GM21447 (cell line): ENCODE measurements at regions not wholly inside any gene's neighbourhood (a gene's known extent, or its start where the extent isn't known, plus 50 kb on each side); places are given as distances from the start of the nearest gene placed in this dataset.

Experiments
- ATAC-seq: cut with Tn5 transposase; IDR thresholded peaks from one replicate; pipeline ENCODE4 v1.9.1; 2021; ENCODE audit not compliant: unreplicated experiment

DNA sequence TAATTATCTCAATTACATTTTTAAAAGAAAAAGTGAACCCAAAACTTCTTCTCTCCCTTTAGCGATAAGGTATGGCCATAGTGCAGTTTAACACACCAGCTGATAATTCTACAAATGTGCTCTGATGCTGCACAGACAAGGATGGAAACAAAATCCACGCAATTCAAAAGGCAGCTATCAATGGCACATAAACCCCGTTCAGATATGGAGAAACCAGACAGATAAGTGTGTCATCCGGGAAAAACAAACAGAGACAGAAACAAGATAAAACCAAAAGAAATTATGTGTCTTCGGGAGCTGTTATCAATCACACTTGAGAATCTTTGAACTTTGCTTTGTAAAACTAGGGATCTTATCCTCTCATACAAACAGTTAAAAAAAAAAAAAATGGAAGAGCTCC is 73.6 kb downstream of the SIPA1L2 start:
- no peak for ATAC-seq

GRCh38 chr1:232555494-232556210 is 74.3 kb downstream of the SIPA1L2 start:
- no peak for ATAC-seq

- ATAC-seq, result no peak
These were observed 75.5 kb downstream of the SIPA1L2 start for GRCh38 chr1:232554409-232554808.

GRCh38 chr1:232553809-232554208 is 76.1 kb downstream of the SIPA1L2 start:
- no peak for ATAC-seq

GRCh38 chr1:232553050-232553754 is 76.7 kb downstream of the SIPA1L2 start:
- ATAC-seq, result no peak

- ATAC-seq, result no peak
These were observed 78.5 kb downstream of the SIPA1L2 start for GRCh38 chr1:232551386-232551785.

DNA sequence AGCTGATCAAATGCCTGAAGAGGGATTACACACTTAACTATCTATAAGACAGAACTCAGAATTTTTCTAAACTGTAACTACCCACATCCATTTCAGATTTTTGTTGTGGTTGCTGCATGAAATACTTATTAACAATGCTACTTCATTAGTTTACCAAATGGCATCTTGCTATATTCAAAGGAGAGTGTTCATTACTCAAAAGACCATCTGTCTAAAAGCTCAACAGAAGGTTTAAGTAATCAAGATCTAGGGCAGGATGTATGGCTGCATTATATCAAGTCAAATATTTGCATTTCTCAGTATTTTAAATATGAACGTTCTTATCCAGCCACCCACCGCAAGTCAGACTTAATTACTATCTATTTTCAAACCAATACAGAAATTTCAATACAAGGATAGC is 79.9 kb downstream of the SIPA1L2 start:
- ATAC-seq, result no peak

DNA sequence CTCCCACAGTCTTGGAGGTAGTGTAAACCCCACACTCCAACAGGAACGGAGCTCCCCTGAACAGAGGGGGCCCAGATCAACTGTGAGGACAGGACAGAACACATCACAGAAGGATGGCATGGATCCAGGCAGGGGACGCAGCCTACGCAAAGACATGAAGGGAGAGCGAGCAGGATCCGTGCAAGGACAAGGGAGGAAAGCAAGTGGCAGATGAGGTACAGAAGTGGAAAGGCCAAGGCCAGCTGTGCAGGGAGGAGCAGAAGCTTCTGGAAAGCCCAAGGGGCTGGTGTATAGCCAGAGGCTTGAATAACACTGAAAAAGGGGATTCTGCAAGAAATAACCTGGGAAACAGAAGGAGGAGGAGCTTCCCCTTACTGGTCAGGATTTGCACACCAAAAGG is 81.2 kb downstream of the SIPA1L2 start:
- no peak for ATAC-seq

GRCh38 chr1:232547938-232548484 is 81.9 kb downstream of the SIPA1L2 start:
- ATAC-seq, result no peak

DNA sequence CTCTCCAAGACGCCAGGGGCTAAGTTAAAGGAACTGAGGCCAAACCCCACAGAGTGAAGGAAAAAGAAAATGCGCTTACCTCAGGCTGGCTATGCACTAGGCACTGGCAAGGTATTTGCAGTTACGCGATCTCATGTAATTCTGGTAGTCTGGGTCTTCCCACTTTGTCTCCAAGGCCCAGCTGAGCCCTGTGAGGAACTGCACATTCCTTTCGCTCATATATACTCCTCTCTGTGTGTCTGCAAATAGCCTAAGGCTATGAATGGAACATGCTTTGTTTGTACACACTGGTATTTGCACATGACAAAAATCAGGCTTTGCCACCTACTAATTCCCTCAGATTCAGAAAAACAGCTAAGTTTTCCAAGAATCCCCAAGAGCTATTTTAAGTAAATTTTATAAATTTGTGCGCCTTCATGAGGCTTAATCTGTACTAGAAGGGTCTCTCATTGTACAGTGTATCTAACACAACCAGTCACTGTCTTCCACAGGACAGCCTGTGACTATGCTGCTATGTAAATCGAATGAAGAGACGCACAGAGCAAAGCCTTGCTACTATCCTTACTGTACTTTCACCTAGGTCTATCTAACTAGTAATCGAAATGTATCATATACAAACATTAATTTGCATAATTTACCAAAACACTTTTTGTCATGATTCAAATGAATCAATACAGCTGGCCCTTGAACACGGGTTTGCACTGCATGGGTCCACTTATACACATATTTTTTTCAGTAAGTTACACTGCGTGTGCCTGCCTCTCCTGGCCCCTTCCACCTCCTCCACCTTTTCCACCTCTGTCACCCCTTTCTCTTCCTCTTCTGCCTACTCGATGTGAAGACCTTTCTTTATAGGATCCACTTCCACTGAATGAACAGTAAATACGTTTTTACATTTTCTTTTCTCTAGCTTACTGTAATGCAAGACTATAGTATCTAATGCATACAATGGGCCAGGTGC is 87.0 kb downstream of the SIPA1L2 start:
- no peak for ATAC-seq

GRCh38 chr1:232538943-232539302 is 91.0 kb downstream of the SIPA1L2 start:
- no peak for ATAC-seq

DNA sequence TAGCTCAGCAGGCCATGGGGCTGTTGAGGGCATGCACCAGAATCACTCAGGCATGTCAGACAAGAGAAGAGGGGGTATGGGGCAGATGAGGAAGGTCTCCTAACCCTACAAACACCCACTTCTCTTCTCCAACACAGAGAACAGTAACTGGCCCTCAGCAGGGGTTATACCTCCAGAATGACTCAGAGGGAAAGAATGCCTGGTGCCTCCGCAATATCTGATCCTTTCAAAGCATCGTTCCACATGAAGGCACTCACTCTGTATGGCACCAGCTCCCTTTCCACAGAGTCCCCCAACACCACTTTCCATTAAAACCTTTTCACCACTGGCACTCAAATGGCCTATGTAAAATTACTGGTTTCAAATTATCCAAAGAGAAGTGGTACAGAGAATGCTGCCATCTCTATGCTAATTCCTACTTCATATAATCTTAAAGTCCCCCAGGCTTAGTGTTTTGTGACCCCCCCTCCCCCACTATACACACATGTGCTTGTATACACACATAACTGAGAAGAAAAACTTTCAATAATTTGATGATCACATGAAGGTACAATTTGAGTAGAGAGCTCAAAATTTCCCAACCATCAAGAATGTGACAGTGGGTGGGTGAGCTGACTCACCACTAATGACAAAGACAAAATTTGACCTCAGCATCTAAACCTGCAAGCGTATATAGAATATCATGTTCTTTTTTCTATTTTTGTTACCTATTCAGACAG is 91.5 kb downstream of the SIPA1L2 start:
- ATAC-seq, result no peak

DNA sequence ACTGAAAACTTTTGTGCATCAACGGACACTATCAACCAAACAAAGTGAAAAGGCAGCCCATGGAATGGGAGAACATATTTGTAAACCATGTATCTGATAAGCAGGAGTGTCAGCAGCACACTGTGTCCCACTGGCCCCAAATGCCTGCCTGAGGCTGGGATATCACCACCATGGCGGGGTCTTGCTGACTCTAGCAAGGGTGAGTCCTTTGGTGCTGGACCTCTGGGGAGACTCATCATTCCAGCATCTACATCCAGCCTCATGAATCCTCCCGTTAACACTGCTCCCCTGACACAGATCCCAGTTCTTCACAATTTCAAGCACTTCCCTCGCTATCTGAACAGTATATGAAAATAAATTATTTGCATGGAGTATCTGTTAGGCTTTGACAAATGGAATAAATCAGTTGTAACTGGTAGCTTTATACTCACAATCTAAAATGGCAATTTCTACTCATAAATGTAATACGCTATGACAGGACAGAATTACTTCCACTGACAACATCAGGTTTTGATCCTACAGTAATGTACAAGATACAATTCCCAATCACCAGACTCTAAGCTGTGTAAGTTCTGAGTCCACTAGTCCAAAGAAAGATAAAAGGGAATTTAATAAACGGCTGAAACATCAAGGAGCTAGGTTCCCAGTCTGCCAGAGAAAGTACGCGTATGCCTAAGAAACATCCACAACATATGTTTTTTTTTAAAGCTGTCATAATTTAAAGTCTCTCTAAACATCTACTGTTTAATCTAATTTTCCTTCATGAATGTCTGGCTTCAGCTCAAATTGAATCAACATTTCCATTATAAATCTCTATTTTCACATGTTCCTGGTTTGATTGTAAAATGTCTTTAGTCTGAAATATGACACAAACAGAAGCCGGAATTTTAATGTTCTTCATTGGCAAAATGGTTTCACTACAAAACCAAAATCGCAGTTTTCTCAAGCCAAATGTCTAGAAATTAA is 95.1 kb downstream of the SIPA1L2 start:
- ATAC-seq, result no peak

GRCh38 chr1:232533328-232533727 is 96.6 kb downstream of the SIPA1L2 start:
- ATAC-seq, result no peak

DNA sequence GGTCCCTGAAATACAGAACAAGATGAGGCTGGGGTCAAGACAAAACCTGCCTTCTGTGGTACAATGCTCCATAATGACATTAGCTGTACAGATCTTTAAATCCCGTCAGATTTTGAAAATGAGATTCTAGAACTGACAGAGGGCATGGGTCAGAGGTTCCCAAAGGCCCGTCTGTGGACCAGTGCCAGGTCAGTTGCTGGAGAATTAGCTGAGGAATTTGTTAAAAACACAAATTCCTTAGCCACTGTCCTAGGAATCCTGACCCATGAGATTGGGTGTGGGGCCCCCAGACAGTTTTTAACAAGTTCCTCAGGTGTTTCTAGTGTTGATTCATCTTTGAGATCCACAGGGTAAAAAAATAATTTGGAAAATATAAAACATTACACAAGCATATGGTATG is 97.0 kb downstream of the SIPA1L2 start:
- no peak for ATAC-seq

DNA sequence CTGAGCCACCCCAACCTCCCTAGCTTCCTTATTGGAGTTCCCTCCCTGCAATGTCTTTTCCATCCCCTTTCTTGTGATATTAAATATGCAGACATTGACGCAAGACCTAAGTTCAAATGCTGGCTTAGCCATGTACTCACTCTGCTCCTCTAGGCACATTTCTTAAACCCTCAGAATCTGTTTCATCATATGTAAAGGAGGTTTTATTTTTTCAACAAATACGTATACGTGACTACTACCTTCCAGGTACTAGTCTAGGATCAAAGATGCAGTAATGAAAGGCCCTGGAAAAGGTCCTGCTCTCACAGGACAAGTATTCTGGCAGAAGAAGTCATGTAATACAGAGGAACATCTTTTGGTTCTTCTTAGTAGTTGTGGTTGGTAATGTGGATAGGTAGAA is 98.6 kb downstream of the SIPA1L2 start:
- ATAC-seq, result no peak

DNA sequence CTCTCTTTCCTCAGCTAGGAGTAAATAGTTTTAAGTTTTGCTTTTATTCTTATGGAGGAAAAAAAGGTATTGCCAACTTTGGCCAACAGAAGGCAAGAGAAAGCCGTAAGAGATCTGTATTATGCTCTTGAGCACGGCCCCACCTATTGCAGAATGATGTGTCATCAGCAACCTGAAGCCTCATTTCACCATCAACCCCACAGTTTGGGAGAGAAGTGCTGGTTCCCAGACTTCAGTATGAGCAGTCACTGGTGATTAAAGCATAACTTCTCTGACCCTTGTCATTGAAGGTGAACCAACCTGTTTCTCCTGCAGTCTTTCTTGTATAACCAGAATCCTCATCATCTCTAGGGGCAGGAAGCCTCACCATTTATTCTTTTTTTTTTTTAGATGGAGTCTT is 100.2 kb downstream of the SIPA1L2 start:
- no peak for ATAC-seq

- no peak for ATAC-seq
These were observed 101.4 kb downstream of the SIPA1L2 start for GRCh38 chr1:232528472-232529089.

GRCh38 chr1:232524056-232524455 is 105.9 kb downstream of the SIPA1L2 start:
- ATAC-seq, result no peak
